ENCODE measurements at regions not wholly inside any gene's neighbourhood (a gene's known extent, or its start where the extent isn't known, plus 50 kb on each side); places are given as distances from the start of the nearest gene placed in this dataset.

- H3K9me3 ChIP-seq (ENCODE audit: severe bottlenecking), result no peaks in the 10 kb centered on the region
- no peak overlapping the region for H3K4me3 ChIP-seq (ENCODE audit: severe bottlenecking)
- no peaks in the 10 kb centered on the region for H3K36me3 ChIP-seq (ENCODE audit: low read depth)
- DNase-seq (ENCODE audit: low spot score) (no peak), ATAC-seq (ENCODE audit: low read depth) (no peak)
- H3K27me3 ChIP-seq (ENCODE audit: insufficient read depth, poor library complexity, severe bottlenecking), result no peaks in the 10 kb centered on the region
- no peak for TF ChIP-seq CTCF (IDR thresholded peaks at IDR 0.05; ENCODE audit: poor library complexity, severe bottlenecking)
- no peak overlapping the region for H3K27ac ChIP-seq (ENCODE audit: poor library complexity, severe bottlenecking)
- H3K4me1 ChIP-seq (ENCODE audit: insufficient read depth, poor library complexity, severe bottlenecking), result no peaks in the 10 kb centered on the region
These were observed 58.6 kb upstream of the GK2 start for GRCh38 chr4:79466621-79467020.

Data from RWPE2 (cell line).